PC-3 (cell line): ENCODE measurements at regions not wholly inside any gene's neighbourhood (a gene's known extent, or its start where the extent isn't known, plus 50 kb on each side); places are given as distances from the start of the nearest gene placed in this dataset.

Experiments used
- ATAC-seq: fragments of 200-7000 bp; cut with Tn5 transposase; 2 replicates; pipeline ENCODE4 v1.9.1; 2020; ENCODE audit warnings: mild to moderate bottlenecking, moderate library complexity
- BruUV-seq: library from RNA; stranded (reverse); fragments of 400-500 nt; replicated peaks from 2 replicates; lab custom pipeline; 2021; lab: Mats Ljungman, UMichigan
- CTCF ChIA-PET: fragments of 300-600 bp; sonication (Branson Sonifier 250); formaldehyde crosslinking; loops from one replicate; lab custom pipeline; 2022; ENCODE audit warnings: antibody characterized with exemption; lab: Charles Lee
- POLR2A ChIA-PET: fragments of 300-600 bp; sonication (Branson Sonifier 250); formaldehyde crosslinking; loops from one replicate; lab custom pipeline; 2022; ENCODE audit warnings: antibody characterized with exemption; ENCODE audit not compliant: unreplicated experiment; lab: Charles Lee
- DNase-seq: peaks from one replicate; pipeline ENCODE4 v3.0.0-alpha.2; 2015
- H2AFZ ChIP-seq: fragments of 300-600 bp; sonication (generic); 2 replicates; pipeline ENCODE4 v1.6.0; 2016; ENCODE audit warnings: antibody characterized with exemption, low read length
- H3F3A ChIP-seq: fragments of 300-600 bp; sonication (generic); one replicate; pipeline ENCODE4 v1.6.0; 2017; ENCODE audit warnings: antibody characterized with exemption, low read length, control low read depth, mild to moderate bottlenecking; ENCODE audit not compliant: unreplicated experiment
- H3K27ac ChIP-seq: fragments of 300-600 bp; sonication (generic); 2 replicates; pipeline ENCODE4 v1.5.1; 2016; ENCODE audit warnings: mild to moderate bottlenecking, low read length
- H3K27me3 ChIP-seq: fragments of 300-600 bp; sonication (generic); 2 replicates; pipeline ENCODE4 v1.6.1; 2016; ENCODE audit warnings: low read length, mixed read lengths
- H3K36me3 ChIP-seq: fragments of 300-600 bp; sonication (generic); 2 replicates; pipeline ENCODE4 v1.6.1; 2016; ENCODE audit warnings: low read depth, mixed run types, low read length, mixed read lengths
- H3K4me1 ChIP-seq: fragments of 300-600 bp; sonication (generic); 2 replicates; pipeline ENCODE4 v1.5.1; 2016; ENCODE audit warnings: low read length; ENCODE audit not compliant: insufficient read depth
- H3K4me2 ChIP-seq: fragments of 300-600 bp; sonication (generic); 2 replicates; pipeline ENCODE4 v1.6.0; 2016; ENCODE audit warnings: low read length
- H3K4me3 ChIP-seq: fragments of 300-600 bp; sonication (generic); 2 replicates; pipeline ENCODE4 v1.5.1; 2016; ENCODE audit warnings: mild to moderate bottlenecking, low read length, mixed read lengths
- H3K79me2 ChIP-seq: fragments of 300-600 bp; sonication (generic); 2 replicates; pipeline ENCODE4 v1.6.1; 2017; ENCODE audit warnings: low read length, mixed read lengths
- H3K9ac ChIP-seq: fragments of 300-600 bp; sonication (generic); 2 replicates; pipeline ENCODE4 v1.6.0; 2016; ENCODE audit warnings: mild to moderate bottlenecking, low read length
- H3K9me2 ChIP-seq: fragments of 300-600 bp; sonication (generic); replicated peaks from 2 replicates; pipeline ENCODE4 v1.6.1; 2016; ENCODE audit warnings: mixed run types, low read length, mixed read lengths
- H3K9me3 ChIP-seq: fragments of 300-600 bp; sonication (generic); 2 replicates; pipeline ENCODE4 v1.6.1; 2016; ENCODE audit warnings: low read length, mixed read lengths
- H4K20me1 ChIP-seq: fragments of 300-600 bp; sonication (generic); 2 replicates; pipeline ENCODE4 v1.6.1; 2016; ENCODE audit warnings: low read length, mixed read lengths
- CTCF ChIP-seq: fragments of 300-600 bp; sonication (generic); conservative IDR thresholded peaks from 2 replicates; pipeline ENCODE4 v1.5.1; 2017; ENCODE audit warnings: antibody characterized with exemption, low read depth, mild to moderate bottlenecking, low read length
- EZH2 ChIP-seq: fragments of 300-600 bp; sonication (generic); IDR thresholded peaks from one replicate; pipeline ENCODE4 v1.6.1; 2017; ENCODE audit warnings: antibody characterized with exemption, mild to moderate bottlenecking, low read length; ENCODE audit not compliant: unreplicated experiment
- EZH2phosphoT487 ChIP-seq: fragments of 300-600 bp; sonication (generic); IDR thresholded peaks from 2 replicates; pipeline ENCODE4 v1.6.1; 2018; ENCODE audit warnings: mild to moderate bottlenecking, antibody characterized with exemption, low read length, borderline replicate concordance
- intact Hi-C: fragments of 100-400 bp; cut with micrococcal nuclease; formaldehyde crosslinking; loops from 2 replicates; pipeline ENCODE4 v1.9.0; 2023

GRCh38 chr14:76925097-76925441, 98.9 kb downstream of the LRRC74A start:
- DNase-seq (no peak), ATAC-seq (no peak)
- H3K9ac ChIP-seq, result no peak overlapping the region
- H3K4me3 ChIP-seq, result no peak overlapping the region
- no peak overlapping the region for H3K4me2 ChIP-seq
- TF ChIP-seq EZH2 (no peak), CTCF (no peak), EZH2phosphoT487 (no peak)
- H3K9me2 ChIP-seq, result no peaks in the 10 kb centered on the region
- ChIA-PET POLR2A (no interaction called here), CTCF (no interaction called here)
- intact Hi-C loops, result no loop called here
- H3K36me3 ChIP-seq, result no peaks in the 10 kb centered on the region
- H3K27ac ChIP-seq, result no peak overlapping the region
- no peaks in the 10 kb centered on the region for H3K79me2 ChIP-seq
- peaks cover 8% of the 10 kb centered on the region for H3K4me1 ChIP-seq
- H3F3A ChIP-seq, result no peaks in the 10 kb centered on the region
- H3K9me3 ChIP-seq, result no peaks in the 10 kb centered on the region
- no peaks in the 10 kb centered on the region for H3K27me3 ChIP-seq
- H4K20me1 ChIP-seq, result no peaks in the 10 kb centered on the region
- no TSS peak for BruUV-seq
- H2AFZ ChIP-seq, result no peak overlapping the region

GRCh38 chr14:76924371-76925096, 98.3 kb downstream of the LRRC74A start:
- Histone ChIP-seq H3K9me2 (no peaks in the 10 kb centered on the region), H3K4me1 (peaks cover 14% of the 10 kb centered on the region), H3K36me3 (no peaks in the 10 kb centered on the region), H3K27ac (no peak overlapping the region), H3K9ac (no peak overlapping the region), H3F3A (peaks cover 1% of the 10 kb centered on the region), H3K4me2 (no peak overlapping the region), H2AFZ (no peak overlapping the region), H4K20me1 (no peaks in the 10 kb centered on the region), H3K4me3 (no peak overlapping the region), H3K27me3 (no peaks in the 10 kb centered on the region), H3K79me2 (no peaks in the 10 kb centered on the region), H3K9me3 (no peaks in the 10 kb centered on the region)
- intact Hi-C loops, result no loop called here
- DNase-seq, result no peak
- no peak for ATAC-seq
- no TSS peak for BruUV-seq
- POLR2A ChIA-PET, result no interaction called here
- no peak for TF ChIP-seq EZH2phosphoT487
- no peak for TF ChIP-seq EZH2
- no peak for TF ChIP-seq CTCF
- CTCF ChIA-PET, result no interaction called here
